SU-DHL-6 (cell line): ENCODE measurements at regions not wholly inside any gene's neighbourhood (a gene's known extent, or its start where the extent isn't known, plus 50 kb on each side); places are given as distances from the start of the nearest gene placed in this dataset.

Experiments used
- EZH2phosphoT487 ChIP-seq: fragments of 200-600 bp; sonication (generic), shearing (Covaris generic); conservative IDR thresholded peaks from 2 replicates; pipeline ENCODE4 v1.6.1; 2018; ENCODE audit warnings: mild to moderate bottlenecking, antibody characterized with exemption, low read length, moderate library complexity, mixed read lengths
- TF ChIP-seq, protein P1 (sequence below): fragments of 200-600 bp; sonication (generic); IDR thresholded peaks from one replicate; pipeline ENCODE4 v1.5.1; 2017; ENCODE audit warnings: antibody characterized with exemption, mild to moderate bottlenecking, low read length, moderate library complexity; ENCODE audit not compliant: insufficient read depth, poor library complexity, severe bottlenecking

DNA sequence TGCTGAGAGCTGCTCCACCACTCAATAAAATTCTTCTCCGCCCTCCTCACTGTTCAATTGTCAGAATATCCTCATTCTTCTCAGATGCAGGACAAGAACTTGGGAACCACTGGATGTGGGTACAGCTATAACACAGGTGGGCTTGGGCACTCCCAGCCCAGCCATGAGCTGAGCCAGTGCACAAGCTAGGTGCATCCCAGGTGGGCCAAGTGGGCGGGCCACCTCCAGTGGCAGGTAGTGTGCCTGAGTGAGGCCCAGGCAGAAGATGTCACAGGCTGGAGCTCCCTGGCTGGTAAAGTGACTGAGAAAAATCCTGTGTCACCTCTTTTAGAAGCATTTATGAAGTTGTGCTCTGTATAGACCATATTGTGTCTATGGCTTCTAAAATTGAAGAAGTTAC is 501.6 kb upstream of the TYRP1 start:
- TF ChIP-seq, protein P1, sequence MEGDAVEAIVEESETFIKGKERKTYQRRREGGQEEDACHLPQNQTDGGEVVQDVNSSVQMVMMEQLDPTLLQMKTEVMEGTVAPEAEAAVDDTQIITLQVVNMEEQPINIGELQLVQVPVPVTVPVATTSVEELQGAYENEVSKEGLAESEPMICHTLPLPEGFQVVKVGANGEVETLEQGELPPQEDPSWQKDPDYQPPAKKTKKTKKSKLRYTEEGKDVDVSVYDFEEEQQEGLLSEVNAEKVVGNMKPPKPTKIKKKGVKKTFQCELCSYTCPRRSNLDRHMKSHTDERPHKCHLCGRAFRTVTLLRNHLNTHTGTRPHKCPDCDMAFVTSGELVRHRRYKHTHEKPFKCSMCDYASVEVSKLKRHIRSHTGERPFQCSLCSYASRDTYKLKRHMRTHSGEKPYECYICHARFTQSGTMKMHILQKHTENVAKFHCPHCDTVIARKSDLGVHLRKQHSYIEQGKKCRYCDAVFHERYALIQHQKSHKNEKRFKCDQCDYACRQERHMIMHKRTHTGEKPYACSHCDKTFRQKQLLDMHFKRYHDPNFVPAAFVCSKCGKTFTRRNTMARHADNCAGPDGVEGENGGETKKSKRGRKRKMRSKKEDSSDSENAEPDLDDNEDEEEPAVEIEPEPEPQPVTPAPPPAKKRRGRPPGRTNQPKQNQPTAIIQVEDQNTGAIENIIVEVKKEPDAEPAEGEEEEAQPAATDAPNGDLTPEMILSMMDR, result no peak
- no peak for TF ChIP-seq EZH2phosphoT487
